Mesenteric fat pad (tissue), 1 donor: ENCODE measurements at regions not wholly inside any gene's neighbourhood (a gene's known extent, or its start where the extent isn't known, plus 50 kb on each side); places are given as distances from the start of the nearest gene placed in this dataset.
"Not testable (repeated sequence)": the region's sequence is repeated elsewhere in the genome, so short reads cannot be mapped to it uniquely, and the experiment has no call there.

ENCODE experiments used
- DNase-seq: peaks from one replicate; pipeline ENCODE4 v3.0.0-alpha.2; 2020; ENCODE audit warnings: low spot score
- donor health status: DM: yes; HTN: yes; CAD: no.

- not testable (repeated sequence) for DNase-seq
Measured at GRCh38 chr3:125791021-125791420, 178.0 kb upstream of the ROPN1B start.

GRCh38 chr3:125810010-125810409 is 159.0 kb upstream of the ROPN1B start:
- DNase-seq, result not testable (repeated sequence)

- not testable (repeated sequence) for DNase-seq
Measured at GRCh38 chr3:125822175-125822574, 146.8 kb upstream of the ROPN1B start.

DNA sequence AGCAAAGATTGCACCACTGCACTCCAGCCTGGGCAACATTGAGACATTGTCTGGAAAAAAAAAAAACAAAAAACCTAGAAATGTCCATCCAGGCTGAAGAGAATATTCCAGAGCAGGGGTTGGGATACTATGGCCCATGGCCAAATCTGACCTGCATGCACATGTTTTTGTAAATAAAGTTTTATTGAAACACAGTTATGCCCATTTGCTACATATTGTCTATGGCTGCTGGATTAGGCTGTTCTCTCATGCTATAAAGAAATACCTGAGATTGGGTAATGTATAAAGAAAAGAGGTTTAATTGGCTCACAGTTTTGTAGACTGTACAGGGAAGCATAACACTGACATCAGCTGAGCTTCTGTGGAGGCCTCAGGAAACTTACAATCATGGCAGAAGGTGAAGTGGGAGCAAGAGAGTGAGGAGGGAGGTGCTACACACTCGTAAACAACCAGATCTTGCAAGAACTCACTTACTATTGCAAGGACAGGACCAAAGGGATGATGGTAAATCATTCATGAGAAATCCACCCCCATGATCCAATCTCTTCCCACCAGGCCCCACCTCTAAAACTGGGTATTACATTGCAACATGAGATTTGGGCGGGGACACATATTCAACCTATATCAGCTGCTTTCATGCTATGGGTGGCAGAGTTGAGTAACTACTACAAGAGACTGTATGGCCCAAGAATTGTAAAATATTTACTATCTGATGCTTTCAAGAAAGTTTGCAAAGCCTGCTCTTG is 137.8 kb upstream of the ROPN1B start:
- not testable (repeated sequence) for DNase-seq

DNA sequence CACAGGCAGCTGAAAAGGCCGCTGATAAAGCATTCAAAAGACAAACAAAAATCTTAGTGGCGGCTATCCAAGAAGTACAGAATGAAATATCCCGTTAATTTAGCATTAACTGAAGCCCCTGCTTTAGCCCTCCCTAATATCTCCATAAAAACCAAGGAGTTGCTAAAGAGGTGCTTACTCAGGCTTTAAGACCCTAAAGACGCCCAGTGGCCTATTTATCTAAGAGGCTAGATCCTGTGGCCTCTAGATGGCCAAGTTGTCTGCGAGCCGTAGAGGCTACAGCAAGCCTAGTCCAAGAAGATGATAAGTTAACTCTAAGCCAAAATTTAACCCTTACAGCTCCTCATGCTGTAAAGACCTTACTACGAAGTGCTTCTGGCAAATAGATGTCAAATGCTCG is 133.4 kb upstream of the ROPN1B start:
- not testable (repeated sequence) for DNase-seq

DNA sequence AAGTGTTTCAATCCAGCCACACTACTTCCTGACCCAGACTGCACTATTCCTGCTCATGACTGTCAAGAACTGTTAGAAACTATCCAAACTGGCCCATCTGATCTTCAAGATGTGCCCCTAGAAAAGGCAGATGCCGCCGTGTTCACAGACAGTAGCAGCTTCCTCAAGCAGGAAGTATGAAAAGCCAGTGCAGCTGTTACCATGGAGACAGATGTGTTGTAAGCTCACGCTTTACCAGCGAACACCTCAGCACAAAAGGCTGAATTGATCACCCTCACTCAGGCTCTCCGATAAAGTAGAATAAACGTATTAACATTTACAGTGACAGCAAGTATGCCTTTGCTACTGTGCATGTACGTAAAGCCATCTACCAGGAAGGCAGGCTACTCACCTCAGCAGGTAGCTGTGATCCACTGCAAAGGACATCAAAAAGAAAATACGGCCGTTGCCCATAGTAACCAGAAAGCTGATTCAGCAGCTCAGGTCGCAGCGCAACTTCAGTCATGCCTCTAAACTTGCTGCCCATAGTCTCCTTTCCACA is 132.9 kb upstream of the ROPN1B start:
- DNase-seq, result not testable (repeated sequence)

- not testable (repeated sequence) for DNase-seq
Measured at GRCh38 chr3:125836786-125837185, 132.2 kb upstream of the ROPN1B start.

- not testable (repeated sequence) for DNase-seq
Measured at GRCh38 chr3:125838857-125839256, 130.1 kb upstream of the ROPN1B start.

DNA sequence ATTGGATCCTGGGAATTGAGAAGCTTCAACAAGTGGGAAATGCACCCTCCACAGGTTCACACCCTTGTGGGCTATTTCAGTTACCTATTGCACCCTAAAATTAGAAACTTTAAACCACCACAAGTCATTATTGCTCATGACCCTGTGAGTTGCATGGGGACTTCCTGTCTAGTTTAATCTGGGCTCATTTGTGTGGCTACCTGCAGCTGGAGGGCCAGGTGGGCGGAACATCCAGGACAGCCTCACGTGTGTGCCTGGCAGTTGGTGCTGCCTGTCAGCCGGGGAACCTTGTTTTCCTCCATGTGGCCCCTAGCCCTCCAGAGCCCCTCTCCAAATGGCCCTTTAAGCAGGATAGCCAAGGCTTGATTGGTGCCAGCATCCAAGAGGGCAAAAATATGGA is 128.5 kb upstream of the ROPN1B start:
- DNase-seq, result not testable (repeated sequence)

- not testable (repeated sequence) for DNase-seq
Measured at GRCh38 chr3:125847966-125848365, 121.0 kb upstream of the ROPN1B start.

DNA sequence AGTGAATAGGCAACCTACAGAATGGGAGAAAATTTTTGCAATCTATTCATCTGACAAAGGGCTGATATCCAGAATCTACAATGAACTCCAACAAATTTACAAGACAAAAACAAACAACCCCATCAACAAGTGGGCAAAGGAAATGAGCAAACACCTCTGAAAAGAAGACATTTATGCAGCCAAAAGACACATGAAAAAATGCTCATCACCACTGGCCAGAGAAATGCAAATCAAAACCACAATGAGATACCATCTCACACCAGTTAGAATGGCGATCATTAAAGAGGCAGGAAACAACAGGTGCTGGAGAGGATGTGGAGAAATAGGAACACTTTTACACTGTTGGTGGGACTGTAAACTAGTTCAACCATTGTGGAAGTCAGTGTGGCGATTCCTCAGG is 114.0 kb upstream of the ROPN1B start:
- DNase-seq, result not testable (repeated sequence)

DNA sequence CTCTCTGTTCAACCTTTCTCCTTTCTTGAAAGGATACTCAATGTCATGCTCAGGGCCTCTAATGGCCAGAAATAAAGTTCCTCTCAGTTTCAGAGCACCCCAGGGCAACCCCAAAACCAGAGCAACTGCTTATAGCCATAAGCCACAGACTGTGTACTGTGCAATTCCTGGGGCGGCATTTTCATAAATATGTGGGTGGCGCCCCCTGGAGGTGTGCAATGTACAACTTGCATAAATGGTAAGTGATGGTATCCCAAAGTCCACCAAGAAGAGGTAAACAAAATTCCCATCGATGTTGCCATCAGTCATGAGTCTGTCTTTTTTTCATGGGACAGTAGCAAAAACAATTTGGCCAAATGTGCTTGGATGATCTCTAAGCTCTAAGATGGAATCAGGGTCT is 108.4 kb upstream of the ROPN1B start:
- not testable (repeated sequence) for DNase-seq

DNA sequence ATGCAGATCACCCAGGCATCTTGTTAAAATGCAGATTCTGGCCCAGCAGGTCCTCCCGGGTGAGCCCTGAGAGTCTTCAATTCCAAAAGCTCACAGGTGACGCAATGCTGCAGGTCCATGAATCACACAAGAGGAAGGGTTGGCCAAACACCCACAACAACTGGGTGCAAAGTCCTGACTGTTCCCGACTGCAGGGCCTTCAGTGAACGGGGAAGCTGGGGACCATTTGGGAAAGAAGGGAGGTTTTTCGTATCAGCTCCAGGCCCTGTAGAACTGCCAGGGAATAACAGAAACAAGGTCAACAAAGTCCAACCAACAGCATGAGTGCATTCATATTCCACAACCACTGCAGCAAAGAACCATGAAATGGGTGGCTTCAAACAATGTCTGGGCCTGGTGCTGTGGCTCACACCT is 106.1 kb upstream of the ROPN1B start:
- DNase-seq, result not testable (repeated sequence)

GRCh38 chr3:125864532-125864931 is 104.4 kb upstream of the ROPN1B start:
- DNase-seq, result not testable (repeated sequence)

- DNase-seq, result not testable (repeated sequence)
Measured at GRCh38 chr3:125886006-125886405, 83.0 kb upstream of the ROPN1B start.

DNA sequence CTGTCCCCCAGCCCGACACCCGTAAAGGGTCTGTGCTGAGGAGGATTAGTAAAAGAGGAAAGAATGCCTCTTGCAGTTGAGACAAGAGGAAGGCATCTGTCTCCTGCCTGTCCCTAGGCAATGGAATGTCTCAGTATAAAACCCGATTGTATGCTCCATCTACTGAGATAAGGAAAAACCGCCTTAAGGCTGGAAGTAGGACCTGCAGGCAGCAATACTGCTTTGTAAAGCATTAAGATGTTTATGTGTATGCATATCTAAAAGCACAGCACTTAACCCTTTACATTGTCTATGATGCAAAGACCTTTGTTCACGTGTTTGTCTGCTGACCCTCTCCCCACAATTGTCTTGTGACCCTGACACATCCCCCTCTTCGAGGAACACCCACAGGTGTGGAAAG is 69.8 kb upstream of the ROPN1B start:
- not testable (repeated sequence) for DNase-seq

GRCh38 chr3:125901473-125901872 is 67.5 kb upstream of the ROPN1B start:
- DNase-seq, result not testable (repeated sequence)

- DNase-seq, result not testable (repeated sequence)
Measured at GRCh38 chr3:125903780-125904455, 65.1 kb upstream of the ROPN1B start.

- not testable (repeated sequence) for DNase-seq
Measured at GRCh38 chr3:125907279-125907678, 61.7 kb upstream of the ROPN1B start.

GRCh38 chr3:125910851-125911250 is 58.1 kb upstream of the ROPN1B start:
- not testable (repeated sequence) for DNase-seq

- not testable (repeated sequence) for DNase-seq
Measured at GRCh38 chr3:125914608-125915436, 54.2 kb upstream of the ROPN1B start.
